Natural killer cell (primary cell): ENCODE measurements at regions not wholly inside any gene's neighbourhood (a gene's known extent, or its start where the extent isn't known, plus 50 kb on each side); places are given as distances from the start of the nearest gene placed in this dataset.

Experiments used
- ATAC-seq, 3 donors: fragments of 150-1000 bp in 2 of 3; fragments of 200-7000 bp in 1 of 3; cut with Tn5 transposase; 1 replicate in 1 of 3; 2 replicates in 2 of 3; pipeline ENCODE4 v1.10.0; 2021; ENCODE audit warnings: mild to moderate bottlenecking in 2 of 3, moderate library complexity in 2 of 3
- DNase-seq, 2 donors: peaks; one replicate each; pipeline versions ENCODE4 v3.0.0 to v3.0.0-alpha.2; 2013 to 2021; ENCODE audit warnings: mixed read lengths in 1 of 2
- H3K27ac ChIP-seq: one replicate; pipeline ENCODE4 v1.5.1; 2013; ENCODE audit warnings: mild to moderate bottlenecking, low read length
- H3K27me3 ChIP-seq: one replicate; pipeline ENCODE4 v1.6.1; 2013; ENCODE audit warnings: low read length; ENCODE audit not compliant: control insufficient read depth, insufficient read depth
- H3K36me3 ChIP-seq: one replicate; pipeline ENCODE4 v1.6.1; 2013; ENCODE audit warnings: low read length; ENCODE audit not compliant: control insufficient read depth, insufficient read depth
- H3K4me1 ChIP-seq: one replicate; pipeline ENCODE4 v1.6.1; 2013; ENCODE audit warnings: low read length; ENCODE audit not compliant: control insufficient read depth, insufficient read depth
- H3K4me3 ChIP-seq: one replicate; pipeline ENCODE4 v1.5.1; 2013; ENCODE audit warnings: low read length
- H3K9me3 ChIP-seq: one replicate; pipeline ENCODE4 v1.6.1; 2013; ENCODE audit warnings: low read length; ENCODE audit not compliant: control insufficient read depth, insufficient read depth
- H3K27ac Mint-ChIP-seq, 2 donors: one replicate each; pipeline ENCODE4 v1.8.0; 2022; ENCODE audit warnings: mild to moderate bottlenecking in 2 of 2, mixed read lengths in 2 of 2, moderate library complexity in 1 of 2
- H3K27me3 Mint-ChIP-seq, 2 donors: one replicate each; pipeline ENCODE4 v1.8.0; 2022; ENCODE audit warnings: low read depth in 2 of 2, mixed read lengths in 2 of 2
- H3K36me3 Mint-ChIP-seq: one replicate; pipeline ENCODE4 v1.8.0; 2022; ENCODE audit warnings: mixed read lengths
- H3K4me1 Mint-ChIP-seq, 2 donors: one replicate each; pipeline ENCODE4 v1.8.0; 2022; ENCODE audit warnings: mixed read lengths in 2 of 2
- H3K4me3 Mint-ChIP-seq: one replicate; pipeline ENCODE4 v1.8.0; 2022; ENCODE audit warnings: mild to moderate bottlenecking, moderate library complexity, mixed read lengths
- H3K9me3 Mint-ChIP-seq, 2 donors: one replicate each; pipeline ENCODE4 v1.8.0; 2022; ENCODE audit warnings: mixed read lengths in 2 of 2
- WGBS: methylation state at CpG from one replicate; pipeline ENCODE4 v1.1.7; 2013; ENCODE audit warnings: missing lambda C conversion rate; ENCODE audit not compliant: insufficient coverage; 5-methylcytosine and 5-hydroxymethylcytosine counted together
- intact Hi-C: fragments of 100-400 bp; cut with micrococcal nuclease; formaldehyde crosslinking; loops from one replicate; pipeline ENCODE4 v1.14.2; 2022
- TF ChIP-seq, protein P1 (sequence below): fragments of 200-600 bp; IDR thresholded peaks from one replicate; pipeline ENCODE4 v1.8.0; 2022; ENCODE audit warnings: antibody characterized with exemption

- DNase-seq: no peak
- intact Hi-C loops: no loop called here
- Histone ChIP-seq H3K4me3 (no peak overlapping the region), H3K27me3 (no peaks in the 10 kb centered on the region), H3K36me3 (no peaks in the 10 kb centered on the region), H3K9me3 (no peaks in the 10 kb centered on the region), H3K4me1 (peaks cover 3% of the 10 kb centered on the region), H3K27ac (no peak overlapping the region)
- peaks cover 14 to 17% of the 10 kb centered on the region in 2 donors for H3K4me1 Mint-ChIP-seq
- no peaks in the 10 kb centered on the region for H3K36me3 Mint-ChIP-seq
- no peaks in the 10 kb centered on the region for H3K27me3 Mint-ChIP-seq
- ATAC-seq: no peak
- H3K4me3 Mint-ChIP-seq: no peak overlapping the region
- H3K9me3 Mint-ChIP-seq: no peaks in the 10 kb centered on the region
- H3K27ac Mint-ChIP-seq: no peak overlapping the region
- WGBS: 36% methylated on average over 4 of the region's 5 CpGs
- TF ChIP-seq, protein P1, sequence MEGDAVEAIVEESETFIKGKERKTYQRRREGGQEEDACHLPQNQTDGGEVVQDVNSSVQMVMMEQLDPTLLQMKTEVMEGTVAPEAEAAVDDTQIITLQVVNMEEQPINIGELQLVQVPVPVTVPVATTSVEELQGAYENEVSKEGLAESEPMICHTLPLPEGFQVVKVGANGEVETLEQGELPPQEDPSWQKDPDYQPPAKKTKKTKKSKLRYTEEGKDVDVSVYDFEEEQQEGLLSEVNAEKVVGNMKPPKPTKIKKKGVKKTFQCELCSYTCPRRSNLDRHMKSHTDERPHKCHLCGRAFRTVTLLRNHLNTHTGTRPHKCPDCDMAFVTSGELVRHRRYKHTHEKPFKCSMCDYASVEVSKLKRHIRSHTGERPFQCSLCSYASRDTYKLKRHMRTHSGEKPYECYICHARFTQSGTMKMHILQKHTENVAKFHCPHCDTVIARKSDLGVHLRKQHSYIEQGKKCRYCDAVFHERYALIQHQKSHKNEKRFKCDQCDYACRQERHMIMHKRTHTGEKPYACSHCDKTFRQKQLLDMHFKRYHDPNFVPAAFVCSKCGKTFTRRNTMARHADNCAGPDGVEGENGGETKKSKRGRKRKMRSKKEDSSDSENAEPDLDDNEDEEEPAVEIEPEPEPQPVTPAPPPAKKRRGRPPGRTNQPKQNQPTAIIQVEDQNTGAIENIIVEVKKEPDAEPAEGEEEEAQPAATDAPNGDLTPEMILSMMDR: no peak
Measured at GRCh38 chr14:22097072-22097471, 423.5 kb upstream of the OR4E1 start.

GRCh38 chr14:22096514-22096895 is 422.9 kb upstream of the OR4E1 start:
- 37% methylated on average over 4 of the region's 4 CpGs for WGBS
- H3K9me3 ChIP-seq: no peaks in the 10 kb centered on the region
- no peak overlapping the region for H3K4me3 ChIP-seq
- H3K4me1 ChIP-seq: peaks cover 3% of the 10 kb centered on the region
- ATAC-seq (no peak), DNase-seq (peak in 1 of 2 donors; percentile 53)
- Mint-ChIP-seq H3K4me1 (peaks cover 14 to 17% of the 10 kb centered on the region in 2 donors), H3K27me3 (no peaks in the 10 kb centered on the region), H3K4me3 (no peak overlapping the region), H3K27ac (no peak overlapping the region), H3K36me3 (no peaks in the 10 kb centered on the region), H3K9me3 (no peaks in the 10 kb centered on the region)
- intact Hi-C loops: no loop called here
- no peaks in the 10 kb centered on the region for H3K27me3 ChIP-seq
- H3K27ac ChIP-seq: no peak overlapping the region
- TF ChIP-seq, protein P1: no peak
- H3K36me3 ChIP-seq: no peaks in the 10 kb centered on the region

- peak in 1 of 2 donors; percentile 60 for DNase-seq
- H3K4me1 Mint-ChIP-seq: peaks cover 14 to 17% of the 10 kb centered on the region in 2 donors
Measured at GRCh38 chr14:22095860-22096513, 422.4 kb upstream of the OR4E1 start.

More at GRCh38 chr14:22095860-22096513, 422.4 kb upstream of the OR4E1 start:
- intact Hi-C loops: no loop called here
- H3K27me3 ChIP-seq: no peaks in the 10 kb centered on the region
- Mint-ChIP-seq H3K27me3 (no peaks in the 10 kb centered on the region), H3K9me3 (no peaks in the 10 kb centered on the region), H3K36me3 (no peaks in the 10 kb centered on the region), H3K4me3 (no peak overlapping the region), H3K27ac (no peak overlapping the region)
- H3K4me3 ChIP-seq: no peak overlapping the region
- peak in 2 of 3 donors; percentile 27 to 41 for ATAC-seq
- H3K4me1 ChIP-seq: peaks cover 3% of the 10 kb centered on the region
- TF ChIP-seq, protein P1: no peak
- H3K9me3 ChIP-seq: no peaks in the 10 kb centered on the region
- H3K36me3 ChIP-seq: no peaks in the 10 kb centered on the region
- WGBS: 23% methylated on average over 3 of the region's 4 CpGs
- no peak overlapping the region for H3K27ac ChIP-seq
